H1 (cell line): ENCODE measurements at regions not wholly inside any gene's neighbourhood (a gene's known extent, or its start where the extent isn't known, plus 50 kb on each side); places are given as distances from the start of the nearest gene placed in this dataset.

Source experiments
- BCL11A ChIP-seq, 2 experiments: IDR thresholded peaks; one replicate each; pipeline ENCODE4 v1.6.1; 2011; ENCODE audit warnings: low read depth in 2 of 2, low read length in 2 of 2, mild to moderate bottlenecking in 2 of 2
- CHD1 ChIP-seq: IDR thresholded peaks from 2 replicates; pipeline ENCODE4 v1.6.1; 2012; ENCODE audit warnings: low read depth, low read length, improper control_type of control experiment
- GABPA ChIP-seq: IDR thresholded peaks from 2 replicates; pipeline ENCODE4 v1.6.1; 2011; ENCODE audit warnings: mild to moderate bottlenecking, low read length, moderate library complexity, borderline replicate concordance; ENCODE audit not compliant: insufficient read depth
- RNF2 ChIP-seq: fragments of 200-900, 300-1000 bp; sonication (generic); IDR thresholded peaks from 2 replicates; pipeline ENCODE4 v1.7.1; 2016; ENCODE audit warnings: borderline replicate concordance, low read depth, mild to moderate bottlenecking, antibody characterized with exemption, low read length; ENCODE audit not compliant: poor library complexity, severe bottlenecking; ENCODE audit errors: missing control alignments
- TCF12 ChIP-seq: IDR thresholded peaks from 2 replicates; pipeline ENCODE4 v1.6.1; 2011; ENCODE audit warnings: low read depth, mild to moderate bottlenecking, low read length
- TF ChIP-seq, protein P1 (sequence below): fragments of 300-600 bp; sonication (generic); IDR thresholded peaks from 2 replicates; pipeline ENCODE4 v1.7.1; 2012; ENCODE audit warnings: low read length, moderate library complexity, mild to moderate bottlenecking, inconsistent platforms; ENCODE audit not compliant: insufficient replicate concordance
- TF ChIP-seq, protein P2 (sequence below): IDR thresholded peaks from 2 replicates; pipeline ENCODE4 v1.6.1; 2012; ENCODE audit warnings: low read length, inconsistent platforms

DNA sequence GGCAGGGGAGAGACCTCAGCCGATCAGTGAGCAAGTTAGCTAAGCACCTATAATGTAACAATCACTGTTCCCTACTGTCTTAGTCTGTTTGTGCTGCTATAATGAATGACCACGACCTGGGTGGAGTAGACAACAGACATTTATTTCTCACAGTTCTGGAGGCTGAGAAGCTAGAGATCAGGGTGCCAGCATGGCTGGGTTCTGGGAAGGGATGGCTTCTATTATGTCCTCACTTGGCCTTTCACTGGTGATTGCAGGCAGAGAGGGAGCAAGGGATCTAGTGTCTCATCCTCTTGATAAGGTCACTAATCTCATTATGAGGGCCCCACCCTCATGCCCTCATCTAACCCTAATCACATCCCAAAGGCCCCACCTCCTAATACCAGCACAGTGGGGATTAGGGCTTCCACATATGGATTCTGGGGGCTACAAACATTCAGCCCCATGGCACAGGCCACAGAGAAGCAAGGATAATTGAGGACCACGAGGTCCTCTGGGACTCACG lies 162.5 kb downstream of the CD83 start (continued):
- TF ChIP-seq, protein P1, sequence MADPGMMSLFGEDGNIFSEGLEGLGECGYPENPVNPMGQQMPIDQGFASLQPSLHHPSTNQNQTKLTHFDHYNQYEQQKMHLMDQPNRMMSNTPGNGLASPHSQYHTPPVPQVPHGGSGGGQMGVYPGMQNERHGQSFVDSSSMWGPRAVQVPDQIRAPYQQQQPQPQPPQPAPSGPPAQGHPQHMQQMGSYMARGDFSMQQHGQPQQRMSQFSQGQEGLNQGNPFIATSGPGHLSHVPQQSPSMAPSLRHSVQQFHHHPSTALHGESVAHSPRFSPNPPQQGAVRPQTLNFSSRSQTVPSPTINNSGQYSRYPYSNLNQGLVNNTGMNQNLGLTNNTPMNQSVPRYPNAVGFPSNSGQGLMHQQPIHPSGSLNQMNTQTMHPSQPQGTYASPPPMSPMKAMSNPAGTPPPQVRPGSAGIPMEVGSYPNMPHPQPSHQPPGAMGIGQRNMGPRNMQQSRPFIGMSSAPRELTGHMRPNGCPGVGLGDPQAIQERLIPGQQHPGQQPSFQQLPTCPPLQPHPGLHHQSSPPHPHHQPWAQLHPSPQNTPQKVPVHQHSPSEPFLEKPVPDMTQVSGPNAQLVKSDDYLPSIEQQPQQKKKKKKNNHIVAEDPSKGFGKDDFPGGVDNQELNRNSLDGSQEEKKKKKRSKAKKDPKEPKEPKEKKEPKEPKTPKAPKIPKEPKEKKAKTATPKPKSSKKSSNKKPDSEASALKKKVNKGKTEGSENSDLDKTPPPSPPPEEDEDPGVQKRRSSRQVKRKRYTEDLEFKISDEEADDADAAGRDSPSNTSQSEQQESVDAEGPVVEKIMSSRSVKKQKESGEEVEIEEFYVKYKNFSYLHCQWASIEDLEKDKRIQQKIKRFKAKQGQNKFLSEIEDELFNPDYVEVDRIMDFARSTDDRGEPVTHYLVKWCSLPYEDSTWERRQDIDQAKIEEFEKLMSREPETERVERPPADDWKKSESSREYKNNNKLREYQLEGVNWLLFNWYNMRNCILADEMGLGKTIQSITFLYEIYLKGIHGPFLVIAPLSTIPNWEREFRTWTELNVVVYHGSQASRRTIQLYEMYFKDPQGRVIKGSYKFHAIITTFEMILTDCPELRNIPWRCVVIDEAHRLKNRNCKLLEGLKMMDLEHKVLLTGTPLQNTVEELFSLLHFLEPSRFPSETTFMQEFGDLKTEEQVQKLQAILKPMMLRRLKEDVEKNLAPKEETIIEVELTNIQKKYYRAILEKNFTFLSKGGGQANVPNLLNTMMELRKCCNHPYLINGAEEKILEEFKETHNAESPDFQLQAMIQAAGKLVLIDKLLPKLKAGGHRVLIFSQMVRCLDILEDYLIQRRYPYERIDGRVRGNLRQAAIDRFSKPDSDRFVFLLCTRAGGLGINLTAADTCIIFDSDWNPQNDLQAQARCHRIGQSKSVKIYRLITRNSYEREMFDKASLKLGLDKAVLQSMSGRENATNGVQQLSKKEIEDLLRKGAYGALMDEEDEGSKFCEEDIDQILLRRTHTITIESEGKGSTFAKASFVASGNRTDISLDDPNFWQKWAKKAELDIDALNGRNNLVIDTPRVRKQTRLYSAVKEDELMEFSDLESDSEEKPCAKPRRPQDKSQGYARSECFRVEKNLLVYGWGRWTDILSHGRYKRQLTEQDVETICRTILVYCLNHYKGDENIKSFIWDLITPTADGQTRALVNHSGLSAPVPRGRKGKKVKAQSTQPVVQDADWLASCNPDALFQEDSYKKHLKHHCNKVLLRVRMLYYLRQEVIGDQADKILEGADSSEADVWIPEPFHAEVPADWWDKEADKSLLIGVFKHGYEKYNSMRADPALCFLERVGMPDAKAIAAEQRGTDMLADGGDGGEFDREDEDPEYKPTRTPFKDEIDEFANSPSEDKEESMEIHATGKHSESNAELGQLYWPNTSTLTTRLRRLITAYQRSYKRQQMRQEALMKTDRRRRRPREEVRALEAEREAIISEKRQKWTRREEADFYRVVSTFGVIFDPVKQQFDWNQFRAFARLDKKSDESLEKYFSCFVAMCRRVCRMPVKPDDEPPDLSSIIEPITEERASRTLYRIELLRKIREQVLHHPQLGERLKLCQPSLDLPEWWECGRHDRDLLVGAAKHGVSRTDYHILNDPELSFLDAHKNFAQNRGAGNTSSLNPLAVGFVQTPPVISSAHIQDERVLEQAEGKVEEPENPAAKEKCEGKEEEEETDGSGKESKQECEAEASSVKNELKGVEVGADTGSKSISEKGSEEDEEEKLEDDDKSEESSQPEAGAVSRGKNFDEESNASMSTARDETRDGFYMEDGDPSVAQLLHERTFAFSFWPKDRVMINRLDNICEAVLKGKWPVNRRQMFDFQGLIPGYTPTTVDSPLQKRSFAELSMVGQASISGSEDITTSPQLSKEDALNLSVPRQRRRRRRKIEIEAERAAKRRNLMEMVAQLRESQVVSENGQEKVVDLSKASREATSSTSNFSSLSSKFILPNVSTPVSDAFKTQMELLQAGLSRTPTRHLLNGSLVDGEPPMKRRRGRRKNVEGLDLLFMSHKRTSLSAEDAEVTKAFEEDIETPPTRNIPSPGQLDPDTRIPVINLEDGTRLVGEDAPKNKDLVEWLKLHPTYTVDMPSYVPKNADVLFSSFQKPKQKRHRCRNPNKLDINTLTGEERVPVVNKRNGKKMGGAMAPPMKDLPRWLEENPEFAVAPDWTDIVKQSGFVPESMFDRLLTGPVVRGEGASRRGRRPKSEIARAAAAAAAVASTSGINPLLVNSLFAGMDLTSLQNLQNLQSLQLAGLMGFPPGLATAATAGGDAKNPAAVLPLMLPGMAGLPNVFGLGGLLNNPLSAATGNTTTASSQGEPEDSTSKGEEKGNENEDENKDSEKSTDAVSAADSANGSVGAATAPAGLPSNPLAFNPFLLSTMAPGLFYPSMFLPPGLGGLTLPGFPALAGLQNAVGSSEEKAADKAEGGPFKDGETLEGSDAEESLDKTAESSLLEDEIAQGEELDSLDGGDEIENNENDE, result no peak
- TF ChIP-seq RNF2 (no peak), GABPA (no peak), TCF12 (no peak), BCL11A (IDR thresholded peaks at IDR 0.05; ENCODE audit: low read depth in 2 of 2, low read length in 2 of 2) (no peak), CHD1 (no peak)
- TF ChIP-seq, protein P2, sequence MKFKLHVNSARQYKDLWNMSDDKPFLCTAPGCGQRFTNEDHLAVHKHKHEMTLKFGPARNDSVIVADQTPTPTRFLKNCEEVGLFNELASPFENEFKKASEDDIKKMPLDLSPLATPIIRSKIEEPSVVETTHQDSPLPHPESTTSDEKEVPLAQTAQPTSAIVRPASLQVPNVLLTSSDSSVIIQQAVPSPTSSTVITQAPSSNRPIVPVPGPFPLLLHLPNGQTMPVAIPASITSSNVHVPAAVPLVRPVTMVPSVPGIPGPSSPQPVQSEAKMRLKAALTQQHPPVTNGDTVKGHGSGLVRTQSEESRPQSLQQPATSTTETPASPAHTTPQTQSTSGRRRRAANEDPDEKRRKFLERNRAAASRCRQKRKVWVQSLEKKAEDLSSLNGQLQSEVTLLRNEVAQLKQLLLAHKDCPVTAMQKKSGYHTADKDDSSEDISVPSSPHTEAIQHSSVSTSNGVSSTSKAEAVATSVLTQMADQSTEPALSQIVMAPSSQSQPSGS, result no peak
